ENCODE measurements at regions not wholly inside any gene's neighbourhood (a gene's known extent, or its start where the extent isn't known, plus 50 kb on each side); places are given as distances from the start of the nearest gene placed in this dataset.
A peak's percentile ranks its signal among the peaks of the same experiment; 100 is the strongest.
"Not testable (repeated sequence)": the region's sequence is repeated elsewhere in the genome, so short reads cannot be mapped to it uniquely, and the experiment has no call there.

DNA sequence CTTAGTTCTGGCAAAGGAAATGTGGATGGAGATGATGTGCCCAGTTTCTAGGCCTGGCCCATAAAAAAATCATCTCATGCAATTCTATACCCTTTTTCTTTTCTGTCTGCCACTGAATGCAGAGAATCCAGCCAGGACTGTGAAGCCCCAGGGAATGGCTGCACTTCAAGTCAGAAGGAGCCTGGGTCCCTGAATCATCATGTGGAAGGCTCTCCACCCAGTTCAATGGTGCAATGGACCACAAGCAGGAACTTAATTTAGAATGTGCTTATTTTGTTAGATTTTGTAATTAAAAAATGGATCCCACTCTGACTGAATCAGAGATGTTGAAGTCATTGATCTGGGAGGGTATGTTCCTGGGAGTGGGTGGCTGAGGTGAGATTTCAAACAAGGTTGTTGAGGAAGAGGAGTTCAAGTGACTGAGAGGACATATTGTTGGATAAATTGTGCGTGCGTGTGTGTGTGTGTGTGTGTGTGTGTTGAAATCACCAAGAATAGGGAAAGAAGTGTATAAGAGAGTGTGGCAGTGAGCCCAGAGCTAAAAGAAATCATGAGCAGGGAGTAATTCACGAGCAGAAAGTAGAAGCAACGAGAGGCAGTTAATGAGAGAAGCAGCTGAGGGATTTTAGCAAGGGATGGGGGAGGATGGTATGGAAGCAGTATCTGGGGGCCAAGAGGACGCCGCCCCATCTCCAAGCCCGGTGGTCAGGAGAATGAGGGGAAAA, 125.4 kb downstream of the TMX1 start:
- Histone ChIP-seq H3K27ac (no peak overlapping the region), H3K9me3 (no peaks in the 10 kb centered on the region), H3K27me3 (no peaks in the 10 kb centered on the region), H3K4me3 (no peak overlapping the region), H3K36me3 (no peaks in the 10 kb centered on the region), H3K4me1 (peaks cover 4% of the 10 kb centered on the region)
- DNase-seq, result no peak
- ATAC-seq, result no peak
- intact Hi-C loops (cut with DNase I), result no loop called here
- TF ChIP-seq, protein P1, sequence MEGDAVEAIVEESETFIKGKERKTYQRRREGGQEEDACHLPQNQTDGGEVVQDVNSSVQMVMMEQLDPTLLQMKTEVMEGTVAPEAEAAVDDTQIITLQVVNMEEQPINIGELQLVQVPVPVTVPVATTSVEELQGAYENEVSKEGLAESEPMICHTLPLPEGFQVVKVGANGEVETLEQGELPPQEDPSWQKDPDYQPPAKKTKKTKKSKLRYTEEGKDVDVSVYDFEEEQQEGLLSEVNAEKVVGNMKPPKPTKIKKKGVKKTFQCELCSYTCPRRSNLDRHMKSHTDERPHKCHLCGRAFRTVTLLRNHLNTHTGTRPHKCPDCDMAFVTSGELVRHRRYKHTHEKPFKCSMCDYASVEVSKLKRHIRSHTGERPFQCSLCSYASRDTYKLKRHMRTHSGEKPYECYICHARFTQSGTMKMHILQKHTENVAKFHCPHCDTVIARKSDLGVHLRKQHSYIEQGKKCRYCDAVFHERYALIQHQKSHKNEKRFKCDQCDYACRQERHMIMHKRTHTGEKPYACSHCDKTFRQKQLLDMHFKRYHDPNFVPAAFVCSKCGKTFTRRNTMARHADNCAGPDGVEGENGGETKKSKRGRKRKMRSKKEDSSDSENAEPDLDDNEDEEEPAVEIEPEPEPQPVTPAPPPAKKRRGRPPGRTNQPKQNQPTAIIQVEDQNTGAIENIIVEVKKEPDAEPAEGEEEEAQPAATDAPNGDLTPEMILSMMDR (IDR thresholded peaks at IDR 0.05), result no peak

DNA sequence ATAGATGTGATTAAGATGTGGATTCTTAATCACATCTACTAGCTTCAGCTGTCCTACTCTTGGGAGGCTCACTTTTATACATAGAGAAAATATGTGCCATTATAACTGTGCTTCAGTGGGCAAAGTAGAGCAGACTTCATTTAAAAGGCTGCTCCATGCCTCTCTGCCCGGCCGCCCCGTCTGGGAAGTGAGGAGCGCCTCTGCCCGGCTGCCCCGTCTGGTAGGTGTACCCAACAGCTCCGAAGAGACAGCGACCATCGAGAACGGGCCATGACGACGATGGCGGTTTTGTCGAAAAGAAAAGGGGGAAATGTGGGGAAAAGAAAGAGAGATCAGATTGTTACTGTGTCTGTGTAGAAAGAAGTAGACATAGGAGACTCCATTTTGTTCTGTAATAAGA, 126.4 kb downstream of the TMX1 start:
- not testable (repeated sequence) for ATAC-seq

DNA sequence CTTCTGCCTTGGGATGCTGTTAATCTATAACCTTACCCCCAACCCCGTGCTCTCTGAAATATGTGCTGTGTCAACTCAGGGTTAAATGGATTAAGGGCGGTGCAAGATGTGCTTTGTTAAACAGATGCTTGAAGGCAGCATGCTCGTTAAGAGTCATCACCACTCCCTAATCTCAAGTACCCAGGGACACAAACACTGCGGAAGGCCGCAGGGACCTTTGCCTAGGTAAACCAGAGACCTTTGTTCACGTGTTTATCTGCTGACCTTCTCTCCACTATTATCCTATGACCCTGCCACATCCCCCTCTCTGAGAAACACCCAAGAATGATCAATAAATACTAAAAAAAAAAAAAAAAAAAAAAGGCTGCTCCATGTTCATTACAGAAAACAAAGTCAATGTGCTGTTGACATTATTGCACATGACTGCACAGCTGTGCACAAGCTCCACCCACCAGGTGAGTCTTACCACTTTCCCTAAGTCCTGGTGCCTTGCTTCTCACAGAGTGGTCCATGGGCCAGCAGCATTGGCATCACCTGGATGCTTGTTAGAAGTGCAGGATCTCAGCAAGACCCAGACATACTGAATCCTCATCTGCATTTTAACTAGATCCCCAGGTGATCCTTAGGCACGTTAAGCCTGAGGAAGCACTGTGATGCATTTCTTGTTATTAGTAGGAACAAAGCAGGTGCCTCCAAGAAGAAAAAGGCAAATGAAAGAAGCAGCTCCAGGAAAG, 127.0 kb downstream of the TMX1 start:
- DNase-seq; H3K36me3 ChIP-seq; H3K4me1 ChIP-seq; H3K4me3 ChIP-seq; H3K9me3 ChIP-seq; H3K27ac ChIP-seq; H3K27me3 ChIP-seq; intact Hi-C loops (cut with DNase I): not testable (repeated sequence)
- ATAC-seq, result peak; percentile 35

More for the DNA sequence above, 126.4 kb downstream of the TMX1 start:
- H3K4me1 ChIP-seq; H3K27ac ChIP-seq; DNase-seq; H3K27me3 ChIP-seq; intact Hi-C loops (cut with DNase I); H3K4me3 ChIP-seq; H3K9me3 ChIP-seq; H3K36me3 ChIP-seq: not testable (repeated sequence)

DNA sequence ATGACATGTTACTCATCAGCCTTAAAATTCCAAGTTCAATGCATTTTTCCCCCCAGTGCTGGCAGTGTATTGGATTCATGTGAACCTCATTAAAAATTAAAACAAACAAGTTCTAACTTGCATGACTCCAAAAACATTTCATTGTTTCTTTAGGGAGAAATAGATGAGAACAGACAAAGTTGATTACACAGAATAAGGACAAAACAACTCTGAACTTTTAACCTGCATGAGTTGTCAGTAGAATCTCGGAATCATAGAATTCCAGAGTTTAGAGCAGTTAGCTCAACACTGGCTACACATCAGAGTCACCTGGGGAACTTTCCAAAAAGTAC, 127.5 kb downstream of the TMX1 start:
- no peaks in the 10 kb centered on the region for H3K27me3 ChIP-seq
- TF ChIP-seq, protein P1 (IDR thresholded peaks at IDR 0.05), result no peak
- no peak overlapping the region for H3K4me3 ChIP-seq
- H3K9me3 ChIP-seq, result no peaks in the 10 kb centered on the region
- H3K27ac ChIP-seq, result no peak overlapping the region
- ATAC-seq (no peak), DNase-seq (no peak)
- intact Hi-C loops (cut with DNase I), result no loop called here
- H3K4me1 ChIP-seq, result peaks cover 4% of the 10 kb centered on the region
- no peaks in the 10 kb centered on the region for H3K36me3 ChIP-seq

DNA sequence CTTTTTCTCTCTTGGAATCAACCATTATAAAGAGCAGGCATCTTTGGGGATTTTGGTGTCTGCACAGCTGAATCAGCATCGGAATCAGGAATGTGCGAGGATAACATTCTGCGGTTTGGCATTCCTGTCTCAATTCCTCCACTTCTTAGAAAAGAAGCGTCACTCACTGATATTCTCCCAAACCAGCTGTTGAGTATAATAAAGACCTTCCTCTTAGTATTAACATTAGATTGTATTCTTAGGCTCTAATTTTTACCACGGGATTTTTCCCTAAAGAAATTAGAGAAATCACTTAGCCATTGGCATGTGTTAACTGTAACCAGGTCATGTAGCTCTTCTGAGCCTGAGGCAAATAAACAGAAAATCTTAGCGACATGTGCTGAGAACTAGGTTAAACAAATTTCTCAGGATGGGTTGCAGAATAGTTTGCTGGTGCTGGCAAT, 128.7 kb downstream of the TMX1 start:
- no peaks in the 10 kb centered on the region for H3K9me3 ChIP-seq
- no peaks in the 10 kb centered on the region for H3K36me3 ChIP-seq
- TF ChIP-seq, protein P1 (IDR thresholded peaks at IDR 0.05), result no peak
- intact Hi-C loops (cut with DNase I), result no loop called here
- no peak overlapping the region for H3K4me3 ChIP-seq
- H3K27ac ChIP-seq, result no peak overlapping the region
- no peak for DNase-seq
- peaks cover 4% of the 10 kb centered on the region for H3K4me1 ChIP-seq
- no peaks in the 10 kb centered on the region for H3K27me3 ChIP-seq
- no peak for ATAC-seq

DNA sequence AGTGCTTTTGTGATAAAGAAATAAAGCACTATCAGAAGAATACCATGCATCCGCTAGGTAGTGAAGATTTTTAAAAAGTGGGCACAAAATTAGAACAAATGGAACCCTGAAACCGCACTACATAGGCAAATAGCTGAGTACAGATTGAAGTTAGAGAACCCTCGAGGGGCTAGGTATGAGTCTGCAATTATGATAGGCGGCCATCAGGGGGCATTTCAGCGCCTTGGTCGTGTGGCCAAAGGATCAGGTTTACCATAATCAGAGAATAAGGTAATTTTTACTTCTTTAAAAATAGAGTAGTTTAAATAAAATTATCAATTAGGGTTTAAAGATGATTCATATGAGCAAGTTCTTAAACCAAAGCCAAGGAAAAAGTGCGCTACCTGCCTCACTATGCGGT, 129.8 kb downstream of the TMX1 start:
- TF ChIP-seq, protein P1 (IDR thresholded peaks at IDR 0.05), result peak; percentile 46
- ATAC-seq (no peak), DNase-seq (no peak)
- Histone ChIP-seq H3K4me1 (peaks cover 4% of the 10 kb centered on the region), H3K36me3 (no peaks in the 10 kb centered on the region), H3K27ac (no peak overlapping the region), H3K27me3 (no peaks in the 10 kb centered on the region), H3K9me3 (no peaks in the 10 kb centered on the region), H3K4me3 (no peak overlapping the region)
- intact Hi-C loops (cut with DNase I), result no loop called here
